Fibroblast of pulmonary artery (primary cell): ENCODE measurements at regions not wholly inside any gene's neighbourhood (a gene's known extent, or its start where the extent isn't known, plus 50 kb on each side); places are given as distances from the start of the nearest gene placed in this dataset.
"Not testable (repeated sequence)": the region's sequence is repeated elsewhere in the genome, so short reads cannot be mapped to it uniquely, and the experiment has no call there.

Experiments
- DNase-seq: peaks from one replicate; pipeline ENCODE4 v3.0.0-alpha.2; 2010; ENCODE audit warnings: low read depth
- H3K4me3 ChIP-seq: replicated peaks from 2 replicates; pipeline ENCODE4 v1.5.1; 2011; ENCODE audit warnings: low read depth, mild to moderate bottlenecking, control low read depth, low read length, moderate library complexity
- CTCF ChIP-seq: IDR thresholded peaks from 2 replicates; pipeline ENCODE4 v1.5.1; 2011; ENCODE audit warnings: mild to moderate bottlenecking, control low read depth, low read length, inconsistent platforms; ENCODE audit errors: missing control alignments

- TF ChIP-seq CTCF, result no peak
- no peak for DNase-seq
- no peak overlapping the region for H3K4me3 ChIP-seq
Observed at GRCh38 chr11:87804176-87804575, 371.1 kb downstream of the RAB38 start.

GRCh38 chr11:87803748-87804147 lies 371.5 kb downstream of the RAB38 start:
- no peak for TF ChIP-seq CTCF
- DNase-seq, result no peak
- H3K4me3 ChIP-seq, result no peak overlapping the region

- H3K4me3 ChIP-seq, result not testable (repeated sequence)
Observed at GRCh38 chr11:87784862-87785261, 390.4 kb downstream of the RAB38 start.

GRCh38 chr11:87780068-87780413 lies 395.2 kb downstream of the RAB38 start:
- no peak for TF ChIP-seq CTCF
- no peak overlapping the region for H3K4me3 ChIP-seq
- DNase-seq, result no peak

More at GRCh38 chr11:87784862-87785261, 390.4 kb downstream of the RAB38 start:
- not testable (repeated sequence) for DNase-seq

GRCh38 chr11:87779276-87780067 lies 395.8 kb downstream of the RAB38 start:
- H3K4me3 ChIP-seq, result no peak overlapping the region
- no peak for TF ChIP-seq CTCF
- DNase-seq, result no peak

- H3K4me3 ChIP-seq, result no peak overlapping the region
- no peak for DNase-seq
- TF ChIP-seq CTCF, result no peak
Observed at GRCh38 chr11:87778357-87778756, 396.9 kb downstream of the RAB38 start.

GRCh38 chr11:87775036-87775435 lies 400.2 kb downstream of the RAB38 start:
- no peak overlapping the region for H3K4me3 ChIP-seq
- no peak for TF ChIP-seq CTCF
- no peak for DNase-seq
